Hypothalamus (tissue), 51 donors: ENCODE measurements at regions not wholly inside any gene's neighbourhood (a gene's known extent, or its start where the extent isn't known, plus 50 kb on each side); places are given as distances from the start of the nearest gene placed in this dataset.
A peak's percentile ranks its signal among the peaks of the same experiment; 100 is the strongest.

ENCODE experiments used
- DNase-seq, 51 donors: peaks; one replicate each; lab custom pipeline; 2025; lab: John Stamatoyannopoulos, UW

DNA sequence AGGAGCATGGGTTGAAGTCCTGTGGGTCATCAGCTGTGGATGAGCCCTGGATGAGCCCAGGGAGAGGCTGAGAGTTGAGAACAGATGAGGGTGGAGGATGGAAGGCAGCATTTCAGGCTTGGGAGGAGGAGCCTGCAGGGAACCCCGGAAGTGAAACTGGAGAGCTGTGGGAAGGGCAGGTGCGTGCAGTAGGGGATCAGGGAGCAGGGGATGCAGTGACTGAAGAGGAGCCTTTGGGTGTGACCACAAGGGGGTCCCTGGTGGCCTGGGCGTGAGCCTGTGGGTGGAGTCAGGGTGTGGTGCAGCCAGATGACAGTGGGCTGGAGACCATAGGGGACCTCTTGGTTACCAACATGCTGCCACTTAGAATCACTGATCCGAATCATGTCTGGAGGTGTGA lies 115.5 kb downstream of the PAPOLA start:
- no peak for DNase-seq

- DNase-seq: no peak
Measured at GRCh38 chr14:96622926-96623325, 120.7 kb downstream of the PAPOLA start.

GRCh38 chr14:96623676-96624484 lies 121.7 kb downstream of the PAPOLA start:
- no peak for DNase-seq

DNA sequence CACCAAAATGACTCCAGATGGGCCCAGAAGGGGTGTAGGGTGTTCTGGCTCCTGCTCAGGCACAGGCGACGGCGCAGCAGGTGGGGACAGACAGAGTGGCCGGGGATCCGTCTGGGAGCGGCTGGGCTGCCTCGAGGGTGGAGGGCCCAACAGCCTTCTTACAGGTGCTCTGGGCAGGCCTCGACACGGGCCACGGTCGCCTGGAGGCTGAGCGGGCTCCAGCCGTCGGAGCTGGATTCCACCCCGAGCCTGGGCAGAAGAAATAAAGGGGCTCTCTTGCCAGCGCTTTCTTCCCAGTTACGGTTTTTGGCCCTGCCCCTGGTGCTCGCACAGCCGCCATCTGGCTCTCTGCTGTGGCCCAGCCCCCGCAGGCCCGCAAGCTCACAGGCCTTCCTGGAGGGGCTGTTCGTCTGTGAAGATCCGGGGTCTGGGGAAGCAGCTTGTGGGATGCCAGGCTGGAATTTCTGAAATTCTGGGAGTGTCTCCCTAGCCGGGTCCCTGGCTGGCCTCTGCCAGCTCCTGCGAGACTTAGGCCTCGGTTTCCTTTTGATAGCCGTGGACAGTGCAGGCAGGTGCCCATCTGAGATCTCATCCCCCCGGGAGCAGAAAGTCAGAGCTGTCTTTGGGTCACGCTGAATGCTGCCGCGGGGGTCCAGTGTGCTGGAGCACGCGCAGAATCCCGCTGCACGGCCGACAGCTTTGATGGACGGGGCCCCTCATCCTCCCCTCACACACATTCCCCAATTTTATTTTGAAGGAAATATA lies 122.7 kb downstream of the PAPOLA start:
- DNase-seq: no peak

- no peak for DNase-seq
Measured at GRCh38 chr14:96625426-96625985, 123.3 kb downstream of the PAPOLA start.

- DNase-seq: no peak
Measured at GRCh38 chr14:96626121-96626768, 124.1 kb downstream of the PAPOLA start.

- no peak for DNase-seq
Measured at GRCh38 chr14:96626916-96627315, 124.7 kb downstream of the PAPOLA start.

DNA sequence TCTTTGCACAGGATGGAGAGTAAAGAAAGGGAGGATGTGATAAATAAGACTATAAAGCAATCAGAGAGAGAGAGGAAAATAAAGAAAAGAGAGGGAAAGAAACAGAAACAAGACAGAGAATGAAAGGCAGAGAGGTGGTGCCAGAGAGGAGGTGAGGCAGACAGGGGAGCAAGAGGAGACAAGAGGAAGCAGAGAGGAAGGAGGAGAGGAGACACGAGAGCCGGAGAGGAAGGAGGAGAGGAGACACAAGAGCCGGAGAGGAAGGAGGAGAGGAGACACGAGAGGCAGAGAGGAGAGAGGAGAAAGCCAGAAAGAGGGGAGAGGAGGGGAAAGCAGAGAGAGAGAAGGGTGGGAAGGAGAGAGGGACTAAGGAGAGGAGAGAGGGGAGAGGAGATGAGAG lies 125.2 kb downstream of the PAPOLA start:
- DNase-seq: no peak

GRCh38 chr14:96627811-96628775 lies 125.9 kb downstream of the PAPOLA start:
- DNase-seq: no peak

- no peak for DNase-seq
Measured at GRCh38 chr14:96629082-96629481, 126.9 kb downstream of the PAPOLA start.

DNA sequence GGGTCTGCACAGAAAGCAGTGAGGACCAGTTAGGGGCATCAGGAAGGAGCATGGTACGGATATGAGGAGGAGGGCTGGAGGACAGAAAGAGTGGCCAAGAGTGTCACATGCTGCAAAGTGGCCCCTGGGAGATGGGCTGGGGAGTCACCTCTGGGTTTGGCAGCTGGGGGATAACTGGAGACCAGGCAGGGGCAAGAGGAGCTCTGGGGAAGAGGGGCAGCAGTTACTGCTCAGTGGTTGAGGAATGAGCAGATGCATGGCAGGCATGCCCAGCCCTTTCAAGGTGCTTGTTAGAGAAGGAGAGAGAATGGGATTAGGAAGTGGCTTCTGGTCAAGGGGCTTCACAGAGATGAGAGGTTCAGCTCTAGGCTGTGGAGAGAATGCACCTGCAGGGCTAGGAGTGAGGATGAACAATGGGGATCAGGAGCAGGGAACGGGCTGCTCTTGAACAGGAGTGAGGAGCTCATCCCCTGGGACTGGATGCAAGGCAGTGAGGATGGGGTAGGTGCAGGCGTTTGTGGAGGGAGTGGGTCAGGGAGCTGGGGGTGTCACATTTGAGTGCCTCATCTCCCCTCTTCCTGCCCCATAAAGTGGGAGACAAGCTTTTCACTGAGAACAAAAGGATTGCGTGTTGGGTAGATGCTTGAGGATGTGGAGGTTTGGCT lies 127.5 kb downstream of the PAPOLA start:
- DNase-seq: no peak

GRCh38 chr14:96630281-96630680 lies 128.1 kb downstream of the PAPOLA start:
- DNase-seq: no peak

GRCh38 chr14:96631030-96631429 lies 128.8 kb downstream of the PAPOLA start:
- no peak for DNase-seq

- no peak for DNase-seq
Measured at GRCh38 chr14:96631621-96632362, 129.6 kb downstream of the PAPOLA start.

DNA sequence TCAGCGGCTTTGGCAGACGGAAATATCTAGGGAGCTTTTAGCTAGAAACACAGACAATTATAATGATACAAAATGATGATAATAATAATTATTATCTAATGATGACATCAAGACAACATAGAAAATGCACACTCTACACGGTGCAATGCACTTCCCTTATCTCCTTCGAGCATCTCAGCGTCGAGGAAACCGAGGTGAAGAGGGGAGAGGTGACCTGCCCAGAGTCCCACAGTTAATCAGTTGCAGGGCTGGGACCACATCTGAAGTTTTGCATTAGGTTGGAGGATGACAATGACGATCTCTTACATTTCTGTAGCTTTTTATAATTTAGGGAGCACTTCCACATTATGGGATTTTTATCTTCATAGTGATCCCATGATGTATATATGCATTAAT lies 130.2 kb downstream of the PAPOLA start:
- DNase-seq: no peak

GRCh38 chr14:96633096-96633495 lies 130.9 kb downstream of the PAPOLA start:
- DNase-seq: no peak

DNA sequence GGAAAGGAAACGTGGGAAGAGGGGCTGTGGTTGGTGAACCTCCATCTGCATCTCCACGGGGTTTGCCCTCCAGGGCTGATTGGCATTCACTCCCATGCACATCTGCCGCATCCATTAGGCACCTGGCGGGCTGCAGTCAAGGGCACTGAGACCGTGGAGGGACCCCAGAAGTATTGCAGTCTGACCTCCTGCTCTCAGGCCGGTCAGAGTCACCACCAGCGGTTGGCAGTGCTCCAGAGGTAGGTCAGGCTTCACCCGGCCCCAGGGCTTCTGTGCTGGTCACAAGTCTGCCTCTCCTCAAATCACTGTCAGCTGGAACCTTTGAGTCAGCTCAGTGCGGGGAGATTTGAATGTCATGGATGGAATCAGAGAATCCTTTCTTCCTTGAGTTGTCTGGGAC lies 132.3 kb downstream of the PAPOLA start:
- DNase-seq: no peak

GRCh38 chr14:96634896-96635295 lies 132.7 kb downstream of the PAPOLA start:
- peak in 1 of 51 donors; percentile 4 for DNase-seq

DNA sequence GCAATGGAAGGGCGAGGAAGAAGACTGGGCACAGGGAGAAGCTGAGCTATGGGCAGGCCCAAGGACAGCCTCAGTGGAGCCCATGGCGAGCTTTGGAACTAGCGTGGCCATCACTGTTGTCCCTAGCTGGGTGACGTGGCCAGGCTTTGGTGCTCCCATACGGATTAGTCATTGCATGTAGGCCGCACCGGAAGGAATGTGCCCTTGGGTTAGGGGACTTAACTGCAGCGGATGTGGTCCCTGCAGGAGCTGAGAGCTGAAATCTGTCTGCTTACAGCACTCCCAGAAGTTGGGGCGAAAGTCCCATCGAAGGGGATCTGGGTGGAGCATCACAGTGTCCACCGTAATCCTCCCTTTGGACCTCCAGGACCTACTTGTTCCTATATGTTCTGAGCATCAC lies 133.7 kb downstream of the PAPOLA start:
- DNase-seq: no peak
